PC-3 (cell line): ENCODE measurements at regions not wholly inside any gene's neighbourhood (a gene's known extent, or its start where the extent isn't known, plus 50 kb on each side); places are given as distances from the start of the nearest gene placed in this dataset.
A peak's percentile ranks its signal among the peaks of the same experiment; 100 is the strongest.

Source experiments
- ATAC-seq: fragments of 200-7000 bp; cut with Tn5 transposase; 2 replicates; pipeline ENCODE4 v1.9.1; 2020; ENCODE audit warnings: mild to moderate bottlenecking, moderate library complexity
- BruUV-seq: library from RNA; stranded (reverse); fragments of 400-500 nt; replicated peaks from 2 replicates; lab custom pipeline; 2021; lab: Mats Ljungman, UMichigan
- CTCF ChIA-PET: fragments of 300-600 bp; sonication (Branson Sonifier 250); formaldehyde crosslinking; loops from one replicate; lab custom pipeline; 2022; ENCODE audit warnings: antibody characterized with exemption; lab: Charles Lee
- POLR2A ChIA-PET: fragments of 300-600 bp; sonication (Branson Sonifier 250); formaldehyde crosslinking; loops from one replicate; lab custom pipeline; 2022; ENCODE audit warnings: antibody characterized with exemption; ENCODE audit not compliant: unreplicated experiment; lab: Charles Lee
- DNase-seq: peaks from one replicate; pipeline ENCODE4 v3.0.0-alpha.2; 2015
- H2AFZ ChIP-seq: fragments of 300-600 bp; sonication (generic); 2 replicates; pipeline ENCODE4 v1.6.0; 2016; ENCODE audit warnings: antibody characterized with exemption, low read length
- H3F3A ChIP-seq: fragments of 300-600 bp; sonication (generic); one replicate; pipeline ENCODE4 v1.6.0; 2017; ENCODE audit warnings: antibody characterized with exemption, low read length, control low read depth, mild to moderate bottlenecking; ENCODE audit not compliant: unreplicated experiment
- H3K27ac ChIP-seq: fragments of 300-600 bp; sonication (generic); 2 replicates; pipeline ENCODE4 v1.5.1; 2016; ENCODE audit warnings: mild to moderate bottlenecking, low read length
- H3K27me3 ChIP-seq: fragments of 300-600 bp; sonication (generic); 2 replicates; pipeline ENCODE4 v1.6.1; 2016; ENCODE audit warnings: low read length, mixed read lengths
- H3K36me3 ChIP-seq: fragments of 300-600 bp; sonication (generic); 2 replicates; pipeline ENCODE4 v1.6.1; 2016; ENCODE audit warnings: low read depth, mixed run types, low read length, mixed read lengths
- H3K4me1 ChIP-seq: fragments of 300-600 bp; sonication (generic); 2 replicates; pipeline ENCODE4 v1.5.1; 2016; ENCODE audit warnings: low read length; ENCODE audit not compliant: insufficient read depth
- H3K4me2 ChIP-seq: fragments of 300-600 bp; sonication (generic); 2 replicates; pipeline ENCODE4 v1.6.0; 2016; ENCODE audit warnings: low read length
- H3K4me3 ChIP-seq: fragments of 300-600 bp; sonication (generic); 2 replicates; pipeline ENCODE4 v1.5.1; 2016; ENCODE audit warnings: mild to moderate bottlenecking, low read length, mixed read lengths
- H3K79me2 ChIP-seq: fragments of 300-600 bp; sonication (generic); 2 replicates; pipeline ENCODE4 v1.6.1; 2017; ENCODE audit warnings: low read length, mixed read lengths
- H3K9ac ChIP-seq: fragments of 300-600 bp; sonication (generic); 2 replicates; pipeline ENCODE4 v1.6.0; 2016; ENCODE audit warnings: mild to moderate bottlenecking, low read length
- H3K9me2 ChIP-seq: fragments of 300-600 bp; sonication (generic); replicated peaks from 2 replicates; pipeline ENCODE4 v1.6.1; 2016; ENCODE audit warnings: mixed run types, low read length, mixed read lengths
- H3K9me3 ChIP-seq: fragments of 300-600 bp; sonication (generic); 2 replicates; pipeline ENCODE4 v1.6.1; 2016; ENCODE audit warnings: low read length, mixed read lengths
- H4K20me1 ChIP-seq: fragments of 300-600 bp; sonication (generic); 2 replicates; pipeline ENCODE4 v1.6.1; 2016; ENCODE audit warnings: low read length, mixed read lengths
- CTCF ChIP-seq: fragments of 300-600 bp; sonication (generic); conservative IDR thresholded peaks from 2 replicates; pipeline ENCODE4 v1.5.1; 2017; ENCODE audit warnings: antibody characterized with exemption, low read depth, mild to moderate bottlenecking, low read length
- EZH2 ChIP-seq: fragments of 300-600 bp; sonication (generic); IDR thresholded peaks from one replicate; pipeline ENCODE4 v1.6.1; 2017; ENCODE audit warnings: antibody characterized with exemption, mild to moderate bottlenecking, low read length; ENCODE audit not compliant: unreplicated experiment
- EZH2phosphoT487 ChIP-seq: fragments of 300-600 bp; sonication (generic); IDR thresholded peaks from 2 replicates; pipeline ENCODE4 v1.6.1; 2018; ENCODE audit warnings: mild to moderate bottlenecking, antibody characterized with exemption, low read length, borderline replicate concordance
- intact Hi-C: fragments of 100-400 bp; cut with micrococcal nuclease; formaldehyde crosslinking; loops from 2 replicates; pipeline ENCODE4 v1.9.0; 2023

- peak overlapping the region; percentile 53 for H2AFZ ChIP-seq
- intact Hi-C loops = no loop called here
Observed at GRCh38 chr5:163094492-163095180, 342.8 kb upstream of the CCNG1 start.

DNA sequence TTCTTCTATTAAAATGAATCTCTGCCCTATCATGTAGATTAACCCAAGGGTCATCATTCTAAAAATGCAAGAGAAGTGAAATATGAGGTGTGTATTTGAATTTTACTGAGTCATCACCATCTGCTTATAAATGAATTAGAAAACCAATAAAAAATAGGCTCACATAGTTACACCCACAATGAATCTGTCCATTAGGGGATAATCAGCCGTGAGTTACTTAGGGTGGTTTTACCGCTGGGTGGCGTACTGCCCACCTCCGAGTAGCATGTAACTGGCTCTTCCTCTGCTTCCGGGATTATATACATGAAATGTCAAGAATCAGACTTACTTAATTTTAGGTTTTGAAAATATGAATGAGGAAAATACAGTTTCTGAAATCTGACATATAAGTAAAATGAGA lies 332.9 kb upstream of the CCNG1 start:
- no peaks in the 10 kb centered on the region for H3K9me2 ChIP-seq
- no peak overlapping the region for H2AFZ ChIP-seq
- H3K27ac ChIP-seq = peak overlapping the region; percentile 44
- DNase-seq (peak; percentile 74), ATAC-seq (peak; percentile 29)
- H3K27me3 ChIP-seq = 0 out of 2 replicates have a peak, but pooled peaks cover 7% of the 10 kb centered on the region
- ChIA-PET POLR2A (no interaction called here), CTCF (no interaction called here)
- H3K9me3 ChIP-seq = no peaks in the 10 kb centered on the region
- H3K4me2 ChIP-seq = peak overlapping the region; percentile 60
- no peaks in the 10 kb centered on the region for H3K36me3 ChIP-seq
- peaks cover 32% of the 10 kb centered on the region for H3K4me1 ChIP-seq
- no TSS peak for BruUV-seq
- TF ChIP-seq EZH2phosphoT487 (no peak), CTCF (peak; percentile 72), EZH2 (no peak)
- no peaks in the 10 kb centered on the region for H3K79me2 ChIP-seq
- H4K20me1 ChIP-seq = no peaks in the 10 kb centered on the region
- H3F3A ChIP-seq = peaks cover 5% of the 10 kb centered on the region
- no peak overlapping the region for H3K9ac ChIP-seq
- intact Hi-C loops = loop anchor here (10.0 kb wide), 1 partner anchor 300 kb away; no protein-coding TSS in a partner anchor
- no peak overlapping the region for H3K4me3 ChIP-seq

More at GRCh38 chr5:163094492-163095180, 342.8 kb upstream of the CCNG1 start:
- Histone ChIP-seq H3F3A (no peaks in the 10 kb centered on the region), H3K4me1 (0 out of 2 replicates have a peak, but pooled peaks cover 12% of the 10 kb centered on the region), H4K20me1 (no peaks in the 10 kb centered on the region), H3K79me2 (no peaks in the 10 kb centered on the region), H3K27ac (no peak overlapping the region), H3K9me3 (no peaks in the 10 kb centered on the region), H3K9ac (no peak overlapping the region), H3K27me3 (no peaks in the 10 kb centered on the region), H3K4me3 (peak overlapping the region; percentile 34), H3K4me2 (peak overlapping the region; percentile 58), H3K36me3 (no peaks in the 10 kb centered on the region), H3K9me2 (no peaks in the 10 kb centered on the region)
- ATAC-seq (no peak), DNase-seq (no peak)
- TF ChIP-seq EZH2phosphoT487 (no peak), CTCF (no peak), EZH2 (no peak)
- ChIA-PET POLR2A (no interaction called here), CTCF (no interaction called here)
- no TSS peak for BruUV-seq

- Histone ChIP-seq H3K4me3 (peak overlapping the region; percentile 56), H3K36me3 (no peaks in the 10 kb centered on the region), H3K9me2 (no peaks in the 10 kb centered on the region), H3K27ac (peak overlapping the region; percentile 70), H3K9ac (peak overlapping the region; percentile 34; the same call in 1 of the 2 replicates), H3K79me2 (no peaks in the 10 kb centered on the region), H3K4me1 (peaks cover 32% of the 10 kb centered on the region), H3K4me2 (peak overlapping the region; percentile 80), H3F3A (peaks cover 5% of the 10 kb centered on the region), H3K9me3 (no peaks in the 10 kb centered on the region), H4K20me1 (no peaks in the 10 kb centered on the region), H2AFZ (peak overlapping the region; percentile 51), H3K27me3 (0 out of 2 replicates have a peak, but pooled peaks cover 7% of the 10 kb centered on the region)
- DNase-seq (peak; percentile 88), ATAC-seq (peak; percentile 93)
- CTCF ChIA-PET = no interaction called here
- intact Hi-C loops = loop anchor here (10.0 kb wide), 1 partner anchor 299 kb away; no protein-coding TSS in a partner anchor
- POLR2A ChIA-PET = no interaction called here
- TF ChIP-seq EZH2phosphoT487 (no peak), EZH2 (no peak), CTCF (no peak)
- no TSS peak for BruUV-seq
Observed at GRCh38 chr5:163105456-163105855, 331.9 kb upstream of the CCNG1 start.
